Kidney (tissue), 13 donors: ENCODE measurements at regions not wholly inside any gene's neighbourhood (a gene's known extent, or its start where the extent isn't known, plus 50 kb on each side); places are given as distances from the start of the nearest gene placed in this dataset.

Experiments
- DNase-seq, 5 donors: peaks; one replicate each; pipeline ENCODE4 v3.0.0-alpha.2; 2013 to 2020
- FAIRE-seq: peaks from 2 replicates; lab custom pipeline; 2012; peaks lifted over from hg19 to GRCh38; lab: Jason Lieb, UNC
- H3K27ac ChIP-seq, 2 donors: one replicate each; pipeline ENCODE4 v1.7.0; 2013; ENCODE audit warnings: low read depth in 2 of 2, low read length in 2 of 2, inconsistent platforms in 1 of 2
- H3K27me3 ChIP-seq: one replicate; pipeline ENCODE4 v1.7.1; 2013; ENCODE audit warnings: low read length, inconsistent platforms; ENCODE audit not compliant: control insufficient read depth, insufficient read depth
- H3K36me3 ChIP-seq, 3 donors: one replicate each; pipeline versions ENCODE4 v1.7.0 to v1.7.1; 2013; ENCODE audit warnings: low read length in 3 of 3, control low read depth in 1 of 3, inconsistent platforms in 1 of 3; ENCODE audit not compliant: insufficient read depth in 3 of 3, control insufficient read depth in 2 of 3
- H3K4me1 ChIP-seq, 3 donors: one replicate each; pipeline versions ENCODE4 v1.7.0 to v1.7.1; 2013; ENCODE audit warnings: low read length in 3 of 3, inconsistent platforms in 1 of 3, low read depth in 1 of 3; ENCODE audit not compliant: control insufficient read depth in 2 of 3, insufficient read depth in 2 of 3
- H3K4me3 ChIP-seq, 3 donors: one replicate each; pipeline versions ENCODE4 v1.7.0 to v1.8.1; 2013; ENCODE audit warnings: low read length in 3 of 3, control low read depth in 1 of 3, inconsistent platforms in 1 of 3
- H3K9ac ChIP-seq, 3 donors: one replicate each; pipeline versions ENCODE4 v1.7.0 to v1.7.1; 2013; ENCODE audit warnings: low read length in 3 of 3, control low read depth in 1 of 3, inconsistent platforms in 1 of 3
- H3K9me3 ChIP-seq, 3 donors: one replicate each; pipeline versions ENCODE4 v1.7.0 to v1.7.1; 2013; ENCODE audit warnings: low read length in 3 of 3, control low read depth in 1 of 3, inconsistent platforms in 1 of 3; ENCODE audit not compliant: control insufficient read depth in 2 of 3, insufficient read depth in 1 of 3
- intact Hi-C: fragments of 100-400 bp; cut with DNase I; formaldehyde crosslinking; loops from one replicate; pipeline ENCODE4 v1.11.1; 2022
- TF ChIP-seq, protein P1 (sequence below): IDR thresholded peaks from 3 replicates; pipeline ENCODE4 v1.5.1; 2012; ENCODE audit warnings: mild to moderate bottlenecking, moderate library complexity, borderline replicate concordance; ENCODE audit not compliant: insufficient read depth; ENCODE audit errors: extremely low read depth
- donor health status: control.
- donor health status: control.
- donor health status: control.
- donor health status: control.
- donor health status: control.
- donor health status: DM: yes; HTN: yes; CAD: no.
- donor health status: Normal renal cell carcinoma (clear cell type).

GRCh38 chr3:102195198-102195948 is 239.4 kb upstream of the ZPLD1 start:
- Histone ChIP-seq H3K9me3 (no peaks in the 10 kb centered on the region), H3K4me1 (peaks cover 0 to 7% (median 4%) of the 10 kb centered on the region in 3 donors), H3K27me3 (no peaks in the 10 kb centered on the region), H3K27ac (peak overlapping the region; percentile 76 to 88), H3K9ac (peak overlapping the region in 1 of 3 donors; percentile 17), H3K4me3 (peak overlapping the region in 2 of 3 donors; percentile 20 to 32), H3K36me3 (no peaks in the 10 kb centered on the region)
- FAIRE-seq: peak; percentile 62
- intact Hi-C loops: no loop called here
- TF ChIP-seq, protein P1, sequence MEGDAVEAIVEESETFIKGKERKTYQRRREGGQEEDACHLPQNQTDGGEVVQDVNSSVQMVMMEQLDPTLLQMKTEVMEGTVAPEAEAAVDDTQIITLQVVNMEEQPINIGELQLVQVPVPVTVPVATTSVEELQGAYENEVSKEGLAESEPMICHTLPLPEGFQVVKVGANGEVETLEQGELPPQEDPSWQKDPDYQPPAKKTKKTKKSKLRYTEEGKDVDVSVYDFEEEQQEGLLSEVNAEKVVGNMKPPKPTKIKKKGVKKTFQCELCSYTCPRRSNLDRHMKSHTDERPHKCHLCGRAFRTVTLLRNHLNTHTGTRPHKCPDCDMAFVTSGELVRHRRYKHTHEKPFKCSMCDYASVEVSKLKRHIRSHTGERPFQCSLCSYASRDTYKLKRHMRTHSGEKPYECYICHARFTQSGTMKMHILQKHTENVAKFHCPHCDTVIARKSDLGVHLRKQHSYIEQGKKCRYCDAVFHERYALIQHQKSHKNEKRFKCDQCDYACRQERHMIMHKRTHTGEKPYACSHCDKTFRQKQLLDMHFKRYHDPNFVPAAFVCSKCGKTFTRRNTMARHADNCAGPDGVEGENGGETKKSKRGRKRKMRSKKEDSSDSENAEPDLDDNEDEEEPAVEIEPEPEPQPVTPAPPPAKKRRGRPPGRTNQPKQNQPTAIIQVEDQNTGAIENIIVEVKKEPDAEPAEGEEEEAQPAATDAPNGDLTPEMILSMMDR: no peak
- peak in 1 of 5 donors; percentile 22 for DNase-seq

GRCh38 chr3:102200126-102200525 is 234.7 kb upstream of the ZPLD1 start:
- TF ChIP-seq, protein P1: no peak
- intact Hi-C loops: no loop called here
- no peaks in the 10 kb centered on the region for H3K36me3 ChIP-seq
- H3K27ac ChIP-seq: no peak overlapping the region
- no peaks in the 10 kb centered on the region for H3K9me3 ChIP-seq
- no peak for DNase-seq
- no peak overlapping the region for H3K4me3 ChIP-seq
- H3K9ac ChIP-seq: no peak overlapping the region
- FAIRE-seq: no peak
- H3K27me3 ChIP-seq: no peaks in the 10 kb centered on the region
- H3K4me1 ChIP-seq: peaks cover 0 to 3% (median 2%) of the 10 kb centered on the region in 3 donors

- Histone ChIP-seq H3K9ac (no peak overlapping the region), H3K9me3 (no peaks in the 10 kb centered on the region), H3K27ac (no peak overlapping the region), H3K36me3 (no peaks in the 10 kb centered on the region), H3K4me3 (no peak overlapping the region), H3K4me1 (no peaks in the 10 kb centered on the region), H3K27me3 (no peaks in the 10 kb centered on the region)
- no peak for FAIRE-seq
- intact Hi-C loops: no loop called here
- TF ChIP-seq, protein P1: no peak
- no peak for DNase-seq
These were observed 234.3 kb upstream of the ZPLD1 start for GRCh38 chr3:102200560-102200959.
